ENCODE measurements at regions not wholly inside any gene's neighbourhood (a gene's known extent, or its start where the extent isn't known, plus 50 kb on each side); places are given as distances from the start of the nearest gene placed in this dataset.
"Not testable (repeated sequence)": the region's sequence is repeated elsewhere in the genome, so short reads cannot be mapped to it uniquely, and the experiment has no call there.

DNA sequence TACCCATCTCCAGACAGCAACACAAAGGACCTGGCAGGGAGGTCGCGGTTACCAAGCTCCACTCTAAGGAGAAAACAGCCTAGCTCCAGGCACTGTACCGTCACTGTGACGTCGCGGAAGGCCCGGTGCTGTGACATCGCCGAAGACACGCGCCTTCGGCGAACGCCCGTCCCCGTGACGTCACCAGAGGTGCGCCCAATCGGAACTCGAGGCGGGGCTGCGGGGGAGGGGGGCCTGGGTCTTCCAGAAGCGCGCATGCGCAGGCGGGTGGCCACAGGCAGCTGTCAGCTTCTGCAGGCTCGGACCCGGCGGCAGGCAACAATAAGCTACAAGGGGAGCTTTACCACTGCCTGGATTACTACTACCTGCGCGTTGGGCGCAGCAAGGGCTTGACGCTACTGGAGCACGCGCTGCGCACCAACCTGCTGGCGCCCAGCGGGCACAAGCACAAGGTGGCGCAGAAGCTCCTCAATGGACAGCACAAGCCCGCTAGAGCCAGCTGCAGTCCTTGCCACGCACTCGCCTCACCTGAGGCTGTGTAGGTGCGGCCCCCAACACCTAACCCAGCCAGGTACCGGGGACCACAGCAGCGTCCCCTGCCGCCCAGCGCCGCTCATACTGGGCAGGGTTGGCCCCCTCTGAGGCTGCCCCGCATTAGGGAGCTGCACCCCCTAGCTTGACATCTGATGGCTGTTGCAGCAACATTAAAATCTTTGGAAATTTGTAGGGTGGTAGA lies 208.4 kb downstream of the TPST1 start:
- DNase-seq = peak; percentile 92

DNA sequence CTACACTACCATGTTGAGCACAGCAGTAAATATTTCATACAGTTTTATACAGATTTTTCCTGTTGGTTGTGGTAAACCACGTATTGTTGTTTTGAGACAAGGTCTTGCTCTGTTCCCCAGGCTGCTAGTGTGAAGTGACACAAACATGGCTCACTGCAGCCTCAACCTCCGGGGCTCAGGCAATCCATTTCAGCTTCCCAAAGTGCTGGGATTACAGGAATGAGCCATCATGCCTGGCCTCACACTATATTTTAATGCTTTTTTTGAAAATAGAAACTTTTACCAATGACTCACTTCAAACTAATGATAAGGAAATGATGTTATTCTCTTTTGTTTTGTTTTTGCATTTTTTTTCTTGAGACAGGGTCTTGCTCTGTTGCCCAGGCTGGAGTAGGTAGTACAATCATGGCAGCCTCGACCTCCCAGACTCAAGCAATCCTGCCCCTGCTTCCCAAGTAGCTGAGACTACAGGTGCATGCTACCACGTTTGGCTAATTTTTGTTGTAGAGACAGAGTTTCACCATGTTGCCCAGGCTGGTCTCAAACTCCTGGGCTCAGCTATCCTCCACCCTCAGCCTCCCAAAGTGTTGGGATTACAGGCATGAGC lies 210.6 kb downstream of the TPST1 start:
- peak; percentile 9 for DNase-seq

DNA sequence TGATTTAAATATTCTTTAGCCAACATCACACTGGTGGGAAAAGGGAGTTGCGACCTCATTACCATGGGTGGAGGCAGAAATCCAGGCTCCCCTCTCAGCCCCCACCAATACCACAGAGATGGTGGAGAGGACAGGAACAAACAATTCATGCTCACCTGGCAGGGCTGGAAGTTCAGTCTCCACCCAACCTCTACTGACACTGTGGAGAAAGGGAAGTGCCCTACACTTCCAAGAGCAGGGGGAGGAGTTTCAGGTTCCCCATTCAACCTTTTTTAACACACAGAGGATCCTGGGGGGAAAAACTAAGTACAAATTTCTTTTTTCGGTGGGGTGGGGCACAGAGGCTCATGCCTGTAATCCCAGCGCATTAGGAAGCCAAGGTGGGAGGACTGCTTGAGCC lies 210.1 kb upstream of the KCTD7 start:
- no peak for DNase-seq

DNA sequence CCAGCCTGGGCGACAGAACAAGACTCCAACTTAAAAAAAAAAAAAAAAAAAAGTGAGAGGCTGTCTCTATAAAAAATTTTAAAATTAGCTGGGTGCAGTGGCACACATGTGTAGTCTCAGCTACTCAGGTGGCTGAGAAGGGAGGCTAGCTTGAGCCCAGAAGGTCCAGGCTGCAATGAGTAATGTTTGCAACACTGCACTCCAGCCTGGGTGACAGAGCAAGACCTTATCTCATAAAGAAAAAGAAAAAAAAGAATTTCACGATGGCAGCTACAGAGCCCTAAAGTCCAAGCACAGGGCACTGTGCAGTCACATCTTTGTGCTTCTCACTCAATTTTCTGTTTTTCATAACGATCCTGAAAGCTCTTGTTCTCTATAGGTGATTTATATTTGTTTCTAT lies 209.5 kb upstream of the KCTD7 start:
- DNase-seq = no peak

DNA sequence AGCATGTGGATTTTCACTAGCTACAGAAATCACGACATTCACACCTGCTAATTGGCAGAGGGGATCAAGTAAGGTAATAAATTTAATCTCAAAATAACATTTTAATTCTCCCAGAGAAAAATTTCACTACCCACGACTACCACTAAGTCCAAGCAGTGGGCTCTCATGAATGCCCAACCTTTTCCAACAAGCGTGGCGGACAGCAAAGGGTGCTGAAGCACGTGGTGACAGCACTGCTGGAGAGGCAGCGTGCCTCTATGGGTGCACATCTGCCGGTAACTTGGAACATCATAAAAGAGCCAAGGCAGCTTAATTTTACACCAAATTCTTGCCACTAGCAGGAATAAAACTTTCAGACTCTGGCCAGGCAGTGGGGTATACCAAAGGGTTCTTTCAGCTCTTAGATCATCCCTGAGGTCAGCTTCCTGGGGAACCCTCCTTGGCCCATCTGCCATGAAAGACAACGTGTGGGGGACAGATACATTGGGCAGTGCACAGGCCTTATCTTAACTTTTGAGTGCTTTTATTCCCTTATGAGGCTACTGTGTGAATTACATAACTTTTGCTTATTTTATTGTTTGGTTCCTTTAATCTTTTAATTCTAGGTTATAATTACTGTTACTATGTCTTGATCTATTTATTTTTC lies 206.7 kb upstream of the KCTD7 start:
- DNase-seq = no peak

DNA sequence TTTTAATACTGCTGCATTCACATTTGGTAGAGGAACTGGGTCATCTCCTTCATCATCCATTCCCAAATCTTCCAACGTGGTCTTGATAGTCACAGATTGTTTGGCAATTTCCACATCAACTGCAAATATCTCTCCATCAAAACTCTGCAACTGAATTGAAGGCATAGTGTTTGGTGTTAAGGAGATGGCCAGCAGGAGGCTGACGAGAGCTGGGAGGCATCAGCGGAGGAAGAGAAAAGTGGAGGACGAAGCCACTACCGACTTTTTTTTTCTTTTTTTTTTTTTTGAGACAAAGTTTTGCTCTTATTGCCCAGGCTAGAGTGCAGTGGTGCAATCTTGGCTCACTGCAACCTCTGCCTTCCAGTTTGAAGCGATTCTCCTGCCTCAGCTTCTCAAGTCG lies 205.0 kb upstream of the KCTD7 start:
- no peak for DNase-seq

DNA sequence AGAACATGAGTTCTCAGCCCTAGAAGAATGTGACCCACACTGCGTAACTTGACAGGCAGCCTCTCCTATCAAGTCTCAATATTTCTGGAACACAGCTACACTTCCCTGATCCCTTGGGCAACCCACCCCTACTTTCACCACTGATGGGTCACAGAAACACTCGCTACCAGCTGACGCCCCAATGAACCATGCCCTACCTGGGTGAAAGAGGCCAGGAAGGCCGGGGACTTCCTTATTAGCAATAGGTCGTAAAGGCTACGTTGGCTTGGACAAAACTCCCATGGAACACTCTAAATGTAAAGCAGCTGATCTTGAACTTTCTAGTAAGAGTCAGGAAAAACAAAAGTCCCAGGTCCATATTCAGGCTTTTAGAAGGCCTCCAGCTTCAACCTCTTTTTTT lies 202.3 kb upstream of the KCTD7 start:
- no peak for DNase-seq

DNA sequence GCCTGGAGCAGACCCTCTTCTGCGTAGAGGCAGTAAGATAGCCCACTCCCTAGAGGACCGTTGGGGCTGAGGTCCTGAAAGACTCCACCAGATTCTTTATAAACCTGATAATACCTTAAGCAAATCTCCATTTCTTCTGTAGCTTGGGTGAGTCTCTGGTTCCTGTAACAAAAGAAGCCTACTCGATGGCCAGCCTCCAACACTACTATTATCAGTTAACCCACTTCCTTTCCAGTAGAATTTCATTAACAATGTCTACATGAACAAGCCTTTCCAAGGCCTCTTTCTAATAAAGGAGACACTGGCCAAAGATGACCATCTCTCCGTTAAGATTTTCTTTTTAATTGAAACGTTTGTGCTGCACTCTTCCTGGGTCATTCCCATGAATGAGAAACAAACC lies 201.7 kb upstream of the KCTD7 start:
- DNase-seq = no peak

DNA sequence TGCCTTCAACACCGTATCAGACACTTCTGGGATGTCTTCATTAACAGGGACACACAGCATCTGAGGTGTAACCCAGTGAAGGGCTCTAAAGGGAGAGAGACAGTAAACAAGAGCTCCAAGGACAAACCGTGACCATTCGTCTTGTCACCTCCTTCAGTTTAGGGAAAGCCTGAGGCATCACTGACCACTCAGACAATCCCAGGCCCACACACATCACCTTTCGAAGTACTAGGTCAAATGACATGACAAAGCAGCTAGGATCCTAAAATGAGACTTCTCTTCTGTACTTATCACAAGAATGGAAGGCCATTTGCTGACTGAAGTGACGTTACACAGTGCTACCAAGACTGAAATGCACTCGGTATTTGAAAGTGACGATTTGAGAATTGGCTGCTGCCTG lies 200.7 kb upstream of the KCTD7 start:
- DNase-seq = no peak

DNA sequence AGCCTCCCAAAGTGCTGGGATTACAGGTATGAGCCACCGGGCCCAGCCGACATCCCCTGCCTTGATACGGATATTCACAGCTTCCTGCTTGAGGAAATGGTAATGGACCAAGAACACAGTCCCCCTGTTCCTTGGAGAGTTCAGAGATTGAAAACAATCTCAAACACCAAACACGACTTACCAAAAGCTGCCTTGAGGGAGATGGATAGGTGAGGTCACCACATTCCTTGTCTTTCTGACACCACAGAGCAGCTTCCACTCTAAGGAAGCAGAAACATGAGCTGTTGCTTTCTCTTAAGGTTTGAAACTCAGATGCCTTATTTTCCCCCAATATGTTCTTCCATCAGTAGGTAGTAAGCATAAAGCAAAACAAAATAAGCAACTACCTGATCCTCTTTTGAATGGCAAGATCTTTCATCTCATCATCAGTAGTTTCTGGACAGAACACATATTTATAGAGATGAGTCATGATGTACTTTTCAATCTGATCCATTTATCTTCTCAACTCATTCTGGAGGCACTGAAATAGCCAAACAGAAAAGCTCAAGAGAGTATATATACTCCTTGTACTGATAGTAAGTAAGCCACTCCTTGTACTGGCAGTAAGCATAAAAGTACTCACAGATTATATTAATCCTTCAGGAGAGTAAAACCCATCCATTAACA lies 199.1 kb upstream of the KCTD7 start:
- no peak for DNase-seq

DNA sequence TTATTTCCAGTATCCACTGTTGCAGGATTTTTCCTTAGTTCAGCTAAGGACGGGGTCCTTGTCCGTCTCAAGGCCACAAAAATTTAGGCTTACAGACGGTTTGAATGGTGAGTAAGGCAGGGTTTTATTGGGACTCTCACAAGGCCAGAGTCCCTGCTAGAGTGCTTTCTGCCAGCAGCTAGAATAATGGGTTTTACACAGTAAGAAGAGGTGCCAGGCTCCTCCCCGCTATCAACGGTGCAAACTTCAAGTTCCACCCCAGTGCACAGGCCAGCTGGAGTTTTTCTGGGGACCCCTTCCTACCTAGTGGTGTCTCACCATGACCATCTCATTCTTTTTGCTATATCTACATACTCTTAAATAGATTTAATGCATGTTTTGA lies 198.5 kb upstream of the KCTD7 start:
- no peak for DNase-seq

DNA sequence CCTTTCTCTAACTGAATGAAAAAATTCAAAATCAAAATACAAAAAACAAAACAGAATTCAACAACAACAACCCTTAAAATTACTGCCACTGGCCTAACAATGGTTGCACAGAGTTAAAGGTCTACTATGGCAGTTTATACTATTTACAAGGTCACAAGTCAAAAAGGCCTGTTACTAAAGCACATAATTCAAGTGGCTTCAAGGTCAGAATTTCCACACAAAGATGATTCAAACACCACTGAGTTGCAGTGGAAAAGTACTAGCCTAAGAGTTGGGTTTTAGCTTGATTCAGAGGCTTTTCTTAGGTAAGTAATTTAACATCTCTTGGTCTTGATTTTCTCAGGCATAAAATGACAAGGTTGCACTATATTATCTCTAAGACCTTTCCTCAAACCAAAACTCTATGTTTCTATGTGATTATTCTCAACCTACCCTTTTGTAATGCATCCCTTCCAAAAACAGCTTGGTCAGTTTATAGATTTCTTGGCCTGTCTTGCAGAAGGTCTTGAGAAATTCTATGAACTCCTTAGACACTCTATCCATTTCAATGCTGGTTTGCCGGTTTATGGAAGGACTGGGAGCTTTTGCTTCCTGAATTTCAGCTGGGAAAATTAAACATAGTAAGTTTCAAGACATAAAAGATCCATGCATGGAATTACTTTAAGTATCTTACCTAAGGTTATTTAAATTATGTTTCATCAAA lies 189.8 kb upstream of the KCTD7 start:
- not testable (repeated sequence) for DNase-seq

DNA sequence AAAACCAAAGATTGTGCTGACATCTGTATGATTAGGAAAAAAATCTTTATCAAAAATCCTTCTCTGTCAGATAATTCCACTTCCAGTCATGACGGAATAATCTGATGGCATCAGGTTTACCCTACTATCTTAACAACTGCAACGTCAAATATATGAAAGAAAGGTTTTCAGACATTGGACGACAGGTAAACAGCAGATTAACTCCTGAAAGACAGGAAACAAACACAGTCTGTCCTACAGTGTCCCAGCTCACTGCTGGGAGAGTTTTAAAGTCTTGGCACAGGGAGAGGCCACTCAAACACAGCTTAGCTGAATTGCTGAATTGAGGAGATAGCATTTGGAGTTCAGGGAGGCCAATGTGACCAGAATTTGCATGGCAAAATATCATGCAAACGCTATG lies 186.3 kb upstream of the KCTD7 start:
- no peak for DNase-seq

DNA sequence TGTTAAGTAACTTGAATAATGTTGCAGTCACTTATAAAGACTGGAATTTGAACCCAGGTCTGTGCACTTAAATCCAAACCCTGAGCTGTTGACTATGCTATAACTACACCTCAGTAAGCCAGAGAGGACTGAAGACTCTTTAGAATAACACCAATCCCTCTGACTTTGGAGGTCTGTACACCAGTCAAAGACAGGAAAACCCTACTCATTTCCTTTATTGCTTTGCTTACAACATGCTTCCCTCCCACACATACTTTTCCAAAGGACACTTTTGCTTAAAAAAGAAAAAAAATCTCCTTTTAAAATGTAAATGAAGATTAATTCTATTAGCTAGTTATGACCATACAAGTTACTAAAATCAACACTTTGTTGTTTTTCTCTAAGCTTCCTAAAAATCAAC lies 184.7 kb upstream of the KCTD7 start:
- DNase-seq = peak; percentile 69

DNA sequence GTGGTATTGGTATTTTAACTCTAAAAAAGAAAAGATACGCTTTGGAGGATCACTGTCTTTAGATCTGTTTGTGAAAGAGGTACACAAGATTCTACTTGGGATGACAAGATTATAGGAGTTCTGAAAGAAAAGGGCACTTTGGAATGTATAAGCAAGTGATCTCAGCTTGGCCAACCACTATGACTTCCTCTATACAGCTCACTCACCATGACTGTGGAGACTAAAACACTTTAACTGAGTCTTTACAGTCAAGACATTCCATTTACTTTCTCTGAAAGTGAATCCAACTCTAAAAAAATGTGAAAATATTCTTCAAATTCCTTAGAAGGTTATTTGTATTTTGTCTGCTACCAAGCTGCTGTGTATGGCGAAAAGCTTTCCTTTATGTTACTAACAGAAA lies 181.7 kb upstream of the KCTD7 start:
- DNase-seq = not testable (repeated sequence)

DNA sequence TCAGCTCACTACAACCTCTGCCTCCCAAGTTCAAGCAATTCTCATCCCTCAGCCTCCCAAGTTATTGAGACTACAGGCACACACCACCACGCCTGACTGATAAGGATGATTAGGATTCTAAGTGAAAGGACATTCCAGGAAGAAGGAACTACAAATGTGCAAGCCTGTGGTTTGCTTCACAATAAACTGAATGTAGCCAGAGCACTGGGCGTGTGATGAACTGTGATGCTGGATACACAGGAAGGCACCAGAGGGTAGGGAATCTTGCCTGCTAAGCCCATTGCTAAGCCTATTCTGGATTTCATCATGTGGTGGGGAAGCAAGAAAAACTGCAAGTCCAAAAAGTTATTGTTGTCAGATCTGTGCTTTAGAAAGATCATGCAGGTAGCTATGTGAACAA lies 177.9 kb upstream of the KCTD7 start:
- not testable (repeated sequence) for DNase-seq

DNA sequence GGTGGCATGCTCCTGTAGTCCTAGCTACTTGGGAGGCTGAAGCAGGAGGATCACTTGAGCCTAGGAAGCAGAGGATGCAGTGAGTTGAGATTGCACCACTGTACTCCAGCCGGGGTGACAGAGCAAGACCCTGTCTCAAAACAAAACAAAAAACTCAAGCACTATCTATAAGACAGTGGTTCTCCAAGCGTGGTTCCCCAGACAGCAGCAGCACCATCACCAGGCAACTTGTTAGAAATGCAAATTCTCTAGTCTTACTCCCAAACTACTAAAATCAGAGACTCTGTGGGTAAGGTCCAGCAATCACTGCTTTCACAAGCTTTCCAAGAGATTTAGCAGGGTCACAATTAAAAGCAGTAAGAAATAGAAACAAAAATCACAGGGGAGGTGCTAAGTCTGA lies 177.0 kb upstream of the KCTD7 start:
- DNase-seq = not testable (repeated sequence)

DNA sequence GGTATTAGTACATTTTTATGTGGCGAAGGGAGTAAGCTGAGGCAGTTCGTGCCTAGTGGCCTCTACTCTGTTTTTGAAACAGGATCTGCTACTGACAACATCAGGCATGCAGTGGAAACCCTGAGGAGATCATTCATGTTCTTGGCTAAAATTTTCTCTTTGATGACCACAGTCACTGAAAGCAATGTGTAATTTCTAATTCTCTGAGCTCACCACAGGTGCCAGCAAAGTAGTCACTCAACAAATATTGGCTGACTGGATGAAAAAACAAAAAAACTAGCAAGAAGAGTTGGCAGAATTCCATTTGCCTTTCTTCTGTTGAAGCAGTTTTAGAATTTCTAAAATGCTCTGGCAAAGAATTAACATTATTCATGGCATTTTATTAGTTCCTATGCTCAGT lies 176.5 kb upstream of the KCTD7 start:
- no peak for DNase-seq

DNA sequence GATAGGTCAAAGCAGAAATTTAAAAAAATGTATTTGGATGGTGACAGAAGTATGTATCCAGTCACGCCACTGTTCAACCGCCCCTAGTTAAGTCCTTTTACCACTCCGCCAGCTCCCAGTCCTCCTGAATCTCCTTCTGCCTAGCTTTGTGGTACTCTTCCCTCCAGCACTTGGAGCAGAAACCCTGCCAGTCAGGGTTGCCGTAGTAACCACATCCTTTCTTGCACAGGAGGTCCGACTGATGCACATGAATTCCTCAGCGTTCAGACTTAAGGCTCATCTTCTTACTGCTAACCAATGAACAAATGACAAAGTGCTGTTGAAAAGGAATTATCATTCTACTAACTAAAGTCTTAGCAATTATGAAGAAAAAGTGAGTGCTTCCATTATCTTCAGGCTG lies 175.3 kb upstream of the KCTD7 start:
- DNase-seq = no peak

DNA sequence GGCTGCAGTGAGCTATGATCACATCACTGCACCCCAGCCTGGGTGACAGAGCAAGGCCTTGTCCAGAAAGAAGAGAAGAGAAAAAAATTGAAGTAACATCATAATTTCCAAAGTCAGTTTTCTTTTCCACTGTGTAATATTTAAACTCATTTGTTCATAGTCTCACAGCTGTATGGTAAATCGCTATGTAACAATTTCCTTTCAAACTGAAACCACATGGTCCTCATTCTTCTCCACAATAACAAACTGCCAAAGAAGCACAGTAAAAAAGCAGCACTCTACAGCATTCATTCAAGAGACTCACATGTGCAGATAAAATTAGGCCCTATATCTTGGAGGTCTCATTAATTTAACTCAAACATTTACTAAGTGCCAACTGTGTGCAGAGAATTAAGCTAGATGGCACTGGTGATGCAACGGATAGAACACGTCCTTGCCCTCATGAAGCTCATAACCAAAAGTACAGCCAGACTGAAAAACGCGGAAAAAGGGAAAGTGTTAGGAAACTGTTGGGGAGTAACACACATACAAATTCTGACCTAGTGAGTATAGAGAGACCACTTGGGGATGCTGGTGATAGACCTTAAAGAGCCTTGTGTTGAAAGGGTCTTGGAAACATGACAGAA lies 174.0 kb upstream of the KCTD7 start:
- no peak for DNase-seq

DNA sequence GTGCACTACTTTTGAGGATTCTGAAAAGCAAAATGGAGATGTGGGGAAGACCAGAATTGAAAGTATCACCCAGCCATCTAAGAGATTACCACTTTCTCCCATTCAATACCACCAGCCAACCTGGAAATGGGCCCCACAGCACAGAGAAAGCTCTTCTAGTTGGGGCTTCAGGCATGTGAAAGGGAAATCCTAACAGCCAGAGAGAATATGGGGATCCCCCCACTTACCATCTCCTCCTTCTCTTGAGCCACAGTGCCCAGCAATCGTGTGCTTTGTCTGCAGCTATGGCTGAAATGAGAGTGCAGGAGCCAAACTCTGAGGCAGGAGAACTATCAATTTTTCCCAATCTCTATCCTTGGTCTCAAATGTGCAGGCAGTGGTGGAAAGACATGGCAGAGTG lies 173.2 kb upstream of the KCTD7 start:
- not testable (repeated sequence) for DNase-seq

DNA sequence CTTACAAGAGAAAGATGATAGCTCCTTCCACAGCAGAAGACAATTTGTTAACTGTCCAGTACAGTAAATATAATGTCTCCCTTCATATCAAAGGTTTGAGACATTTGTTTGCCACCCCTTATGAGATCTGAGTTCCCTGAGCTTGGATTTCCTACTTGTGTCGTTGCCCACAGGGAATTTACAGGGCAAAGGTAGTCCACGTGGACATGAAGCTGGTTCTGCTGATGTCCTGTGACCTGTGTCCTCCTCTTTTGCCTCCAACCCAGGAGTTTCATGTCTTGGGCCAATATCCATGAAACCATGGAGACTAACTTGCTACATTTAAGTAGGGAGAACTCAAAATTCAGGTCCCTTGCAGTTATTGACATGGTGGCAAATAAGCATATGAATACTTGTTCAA lies 172.2 kb upstream of the KCTD7 start:
- not testable (repeated sequence) for DNase-seq

DNA sequence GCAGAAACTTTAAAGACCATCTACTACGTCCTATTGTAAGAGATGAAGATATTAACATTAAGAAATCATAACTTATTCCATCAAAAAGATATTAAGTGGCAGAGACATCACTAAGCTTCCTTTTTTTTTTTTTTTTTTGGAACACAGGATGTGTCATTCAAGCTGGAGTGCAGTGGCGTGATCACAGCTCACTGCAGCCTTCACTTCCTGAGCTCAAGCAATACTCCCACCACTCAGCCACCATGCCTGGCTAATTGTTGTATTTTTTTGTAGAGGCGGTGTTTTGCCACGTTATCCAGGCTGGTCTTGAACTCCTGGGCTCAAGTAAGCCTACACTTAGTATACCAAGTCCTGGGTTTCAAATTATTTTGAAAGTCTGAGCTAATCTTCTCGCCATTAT lies 169.7 kb upstream of the KCTD7 start:
- DNase-seq = peak; percentile 52
